ENCODE measurements at regions not wholly inside any gene's neighbourhood (a gene's known extent, or its start where the extent isn't known, plus 50 kb on each side); places are given as distances from the start of the nearest gene placed in this dataset.
"Not testable (repeated sequence)": the region's sequence is repeated elsewhere in the genome, so short reads cannot be mapped to it uniquely, and the experiment has no call there.

- DNase-seq: no peak
These were observed 216.3 kb upstream of the MBL2 start for GRCh38 chr10:52988923-52989322.

GRCh38 chr10:52986125-52986524 lies 213.5 kb upstream of the MBL2 start:
- no peak for DNase-seq

DNA sequence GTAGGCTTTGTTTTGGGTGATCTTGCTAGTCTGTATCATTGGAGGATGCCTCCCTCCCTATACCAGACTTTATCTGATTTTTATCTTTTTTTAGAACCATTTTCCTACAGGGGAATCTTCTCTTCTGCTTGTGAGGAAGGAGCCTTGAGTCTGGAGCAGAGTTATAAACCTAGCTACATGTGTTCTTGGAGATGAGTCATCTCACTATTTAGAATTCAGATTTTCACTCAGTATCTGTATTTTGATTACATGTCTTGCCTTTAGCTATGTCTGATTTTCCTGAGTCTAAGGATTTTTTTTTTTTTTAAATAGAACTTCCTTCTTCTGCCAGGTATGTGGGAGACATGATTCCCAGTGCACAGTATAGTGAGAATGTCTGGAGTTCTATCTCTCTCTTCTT lies 211.6 kb upstream of the MBL2 start:
- no peak for DNase-seq

- no peak for DNase-seq
These were observed 206.9 kb upstream of the MBL2 start for GRCh38 chr10:52979295-52979990.

DNA sequence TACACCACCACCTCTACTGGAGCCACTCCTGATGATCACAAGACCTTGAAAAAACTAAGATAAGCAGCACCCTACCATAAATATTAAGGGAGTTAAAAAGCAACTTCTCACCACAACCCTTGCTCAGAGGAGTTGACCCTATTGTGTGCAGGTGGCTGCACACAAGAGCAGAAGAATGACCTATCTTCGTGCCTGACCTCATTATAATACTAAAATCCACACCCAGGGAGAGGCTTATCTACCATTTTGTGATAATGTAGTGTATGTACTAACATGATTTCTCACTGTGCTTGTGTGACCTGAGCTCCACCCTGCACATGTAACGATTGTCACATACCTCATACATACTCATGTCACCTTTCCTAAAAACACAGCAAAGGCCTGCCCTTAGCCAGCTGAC lies 205.0 kb upstream of the MBL2 start:
- no peak for DNase-seq

DNA sequence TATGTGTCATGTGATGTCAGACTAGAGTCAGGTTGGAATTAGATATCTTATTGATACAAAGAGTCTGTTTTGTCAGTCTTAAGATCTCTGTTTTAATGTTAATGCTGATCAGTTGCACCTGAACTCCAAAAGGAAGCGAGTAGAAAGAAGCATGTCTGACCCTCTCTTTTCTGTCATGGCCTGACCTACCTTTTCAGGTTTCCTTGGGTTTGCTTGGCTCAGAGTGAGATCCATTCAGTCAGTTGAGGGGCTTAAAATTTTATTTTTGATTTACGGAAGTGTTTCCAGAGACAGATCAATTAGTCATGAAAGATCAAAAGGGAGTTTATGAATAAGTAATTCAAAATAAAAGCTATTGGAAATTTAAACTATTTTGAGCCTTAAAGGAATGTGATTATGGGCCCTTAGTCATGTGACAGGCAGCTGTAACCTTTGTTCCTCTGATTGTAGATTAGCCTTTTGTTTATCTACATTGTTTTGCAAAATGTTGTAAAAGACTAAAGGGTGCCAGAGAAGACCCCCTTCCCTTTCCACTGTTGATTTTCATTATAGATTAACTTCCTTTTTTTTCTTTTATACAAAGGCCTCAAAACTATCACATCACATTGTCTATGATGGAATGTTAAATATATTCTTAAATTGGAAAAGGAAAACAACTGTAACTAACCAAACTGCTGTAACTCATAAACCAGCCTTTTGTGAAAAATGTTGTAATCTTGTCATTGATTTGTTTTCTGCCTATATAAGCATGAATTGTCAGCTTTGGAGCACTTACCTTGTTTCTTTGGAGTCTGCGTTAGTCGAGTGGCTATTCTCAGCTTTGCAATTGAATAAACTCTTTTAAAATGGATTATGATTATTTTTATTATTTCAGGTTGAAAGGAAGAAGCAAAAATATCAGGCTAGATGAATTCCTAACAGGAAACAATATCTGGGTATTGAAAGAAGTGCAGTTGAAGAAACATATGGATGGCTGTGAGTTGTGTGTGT lies 195.5 kb upstream of the MBL2 start:
- no peak for DNase-seq

GRCh38 chr10:52966904-52967303 lies 194.3 kb upstream of the MBL2 start:
- DNase-seq: no peak

- no peak for DNase-seq
These were observed 193.4 kb upstream of the MBL2 start for GRCh38 chr10:52965938-52966401.

- no peak for DNase-seq
These were observed 192.9 kb upstream of the MBL2 start for GRCh38 chr10:52965509-52965908.

DNA sequence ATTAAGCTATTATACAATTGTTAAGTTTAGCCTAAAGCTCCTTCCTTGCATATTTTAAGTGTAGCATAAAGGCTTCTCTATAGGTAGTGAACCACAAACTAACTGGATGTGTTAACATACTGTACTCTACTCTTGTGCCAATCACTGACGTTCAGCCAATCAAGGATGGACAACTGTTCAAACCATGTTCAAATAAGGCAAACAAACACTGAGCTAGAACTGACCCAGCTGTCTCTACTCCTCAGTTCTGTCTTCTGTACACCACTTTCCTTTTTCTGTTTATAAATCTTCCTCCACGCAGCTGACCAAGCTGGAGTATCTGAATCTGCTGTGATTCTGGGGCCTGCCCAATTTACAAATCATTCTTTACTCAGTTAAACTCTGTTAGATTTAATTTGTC lies 188.7 kb upstream of the MBL2 start:
- no peak for DNase-seq

DNA sequence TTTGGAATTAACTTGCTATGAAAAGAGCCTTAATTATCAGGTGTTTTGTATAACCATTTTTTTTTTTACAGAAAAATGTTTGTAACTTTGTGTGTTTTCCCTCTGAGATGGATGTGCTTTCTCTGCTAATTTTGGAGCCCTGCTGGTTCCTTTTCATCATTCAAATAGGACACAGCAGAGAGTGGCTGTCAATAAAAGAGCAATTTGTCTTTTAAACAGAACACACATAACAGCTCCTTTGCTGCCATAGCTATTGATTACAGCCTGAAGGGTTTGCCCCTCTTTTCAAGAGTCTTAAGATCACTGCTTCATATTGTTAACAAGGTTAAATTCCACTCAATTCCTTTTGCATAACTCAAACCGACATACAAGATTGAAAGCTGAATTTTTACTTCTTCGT lies 187.2 kb upstream of the MBL2 start:
- DNase-seq: no peak

DNA sequence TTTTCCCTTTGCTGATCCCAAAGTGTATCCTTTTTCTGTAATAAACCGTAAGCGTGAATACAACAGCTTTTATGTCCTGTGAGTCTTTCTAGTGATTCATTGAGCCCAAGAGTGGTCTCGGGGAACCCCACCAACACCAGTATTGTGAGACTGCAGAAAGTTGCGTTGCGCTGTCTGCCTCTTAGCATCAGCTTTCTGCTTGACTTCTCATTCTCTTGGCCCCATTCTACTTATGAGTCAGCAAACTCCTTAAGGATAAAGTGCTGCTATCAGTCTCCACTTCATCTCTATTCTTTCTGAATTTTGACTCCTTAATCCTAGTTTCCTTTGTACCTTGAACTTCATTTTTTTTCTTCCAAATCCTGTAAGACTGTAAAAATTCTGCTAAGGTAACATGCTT lies 184.3 kb upstream of the MBL2 start:
- no peak for DNase-seq

DNA sequence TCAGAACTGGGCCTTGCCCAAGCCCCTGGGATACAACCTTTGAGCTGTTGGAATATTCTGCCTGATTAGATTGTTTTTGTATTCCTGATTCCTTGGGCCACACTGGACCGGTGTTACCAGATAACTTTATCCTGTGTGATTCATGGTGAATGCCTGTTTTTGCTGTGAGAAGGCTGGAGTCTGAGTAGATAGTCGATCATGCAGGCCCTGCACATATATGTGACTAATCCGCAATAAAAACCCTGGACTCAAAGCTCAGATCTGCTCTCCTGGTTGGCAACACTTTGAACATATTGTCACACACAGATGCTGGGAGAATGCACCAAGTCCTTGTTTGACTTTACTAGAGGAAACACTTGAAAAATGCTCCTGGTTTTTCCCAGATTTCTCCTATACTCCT lies 183.9 kb upstream of the MBL2 start:
- DNase-seq: no peak

GRCh38 chr10:52955337-52955736 lies 182.8 kb upstream of the MBL2 start:
- no peak for DNase-seq

DNA sequence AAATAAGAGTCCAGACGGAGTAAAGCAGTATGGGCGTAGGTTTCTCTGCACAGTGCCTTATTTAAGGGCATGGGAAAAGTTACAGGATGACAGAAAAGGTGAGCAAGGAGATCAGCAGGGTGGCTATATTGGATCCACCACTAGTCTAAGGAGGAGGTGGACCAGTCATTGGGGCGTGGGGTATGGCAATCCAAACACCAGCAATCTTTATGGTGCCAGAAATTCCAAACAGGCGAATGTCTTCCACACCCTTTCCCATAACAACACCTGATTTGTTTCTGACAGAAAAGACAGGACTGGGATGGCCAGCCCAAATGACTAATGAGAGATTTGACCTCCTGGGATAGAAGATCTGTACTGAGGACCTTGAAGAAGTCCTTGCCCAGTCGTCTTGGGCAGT lies 181.8 kb upstream of the MBL2 start:
- DNase-seq: no peak

GRCh38 chr10:52952391-52953055 lies 179.9 kb upstream of the MBL2 start:
- no peak for DNase-seq

DNA sequence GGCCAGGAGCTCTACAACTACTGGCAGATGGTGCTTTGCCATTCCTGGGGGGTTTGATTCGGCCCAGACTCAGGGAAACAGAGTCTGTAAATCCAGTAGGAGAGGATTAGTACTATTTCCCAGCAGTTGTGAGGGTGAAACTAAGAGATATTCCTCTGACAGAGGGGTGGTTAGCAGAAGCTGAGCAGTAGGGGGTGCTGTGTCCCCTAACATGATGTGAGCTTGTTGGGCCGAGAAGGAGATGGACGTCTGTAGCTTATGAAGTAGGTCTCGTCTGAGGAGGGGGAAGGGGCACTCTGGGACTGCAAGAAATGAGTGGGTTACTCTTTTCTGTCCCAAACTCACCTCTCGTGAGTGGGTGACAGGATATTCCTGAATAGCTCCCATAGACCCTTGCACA lies 179.2 kb upstream of the MBL2 start:
- no peak for DNase-seq

GRCh38 chr10:52950578-52950977 lies 178.0 kb upstream of the MBL2 start:
- DNase-seq: no peak

DNA sequence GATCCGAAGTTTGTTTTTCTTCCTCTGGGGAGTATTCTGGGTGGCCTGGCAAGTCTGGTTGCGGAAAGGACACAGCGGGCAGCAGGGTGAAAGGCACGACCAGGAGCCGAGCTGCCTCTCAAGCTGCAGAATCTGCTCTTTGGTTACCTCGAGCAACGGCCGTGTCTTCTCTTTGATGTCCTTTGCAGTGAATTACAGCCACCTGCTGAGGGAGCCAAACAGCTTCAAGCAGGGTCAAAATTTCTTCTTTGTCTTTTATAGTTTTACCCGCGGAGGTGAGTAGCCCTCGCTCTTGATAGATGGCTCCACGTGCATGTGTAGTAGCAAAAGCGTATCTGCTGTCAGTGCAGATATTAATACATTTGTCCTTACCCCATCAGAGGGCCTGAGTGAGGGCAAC lies 177.3 kb upstream of the MBL2 start:
- DNase-seq: no peak

- no peak for DNase-seq
These were observed 173.9 kb upstream of the MBL2 start for GRCh38 chr10:52946486-52946885.

DNA sequence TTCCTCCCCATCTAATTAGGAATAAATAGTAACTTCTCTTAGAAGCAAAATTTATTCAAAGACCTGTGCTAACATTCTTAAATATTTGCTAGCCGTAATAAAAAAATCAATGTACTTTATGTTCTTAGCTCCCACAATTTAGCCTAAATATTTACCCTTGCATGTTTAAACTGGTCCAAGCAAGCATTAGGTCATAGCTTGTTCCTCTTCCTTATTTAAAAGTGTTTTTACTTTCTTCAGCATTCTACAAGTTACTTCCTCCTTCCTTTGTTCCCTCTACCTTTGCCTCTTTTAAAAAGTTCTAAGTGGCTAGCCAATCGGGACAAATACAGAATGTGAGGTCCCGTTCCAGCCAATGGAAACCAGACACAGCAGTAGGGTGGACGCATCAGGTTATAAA lies 172.9 kb upstream of the MBL2 start:
- DNase-seq: not testable (repeated sequence)

GRCh38 chr10:52940921-52941320 lies 168.3 kb upstream of the MBL2 start:
- DNase-seq: no peak

- no peak for DNase-seq
These were observed 167.3 kb upstream of the MBL2 start for GRCh38 chr10:52939894-52940293.

GRCh38 chr10:52933748-52934147 lies 161.2 kb upstream of the MBL2 start:
- DNase-seq: no peak

Measured in stimulated activated naive CD4-positive, alpha-beta T cell (primary cell).